Umbilical cord (tissue), 1 donor: ENCODE measurements at regions not wholly inside any gene's neighbourhood (a gene's known extent, or its start where the extent isn't known, plus 50 kb on each side); places are given as distances from the start of the nearest gene placed in this dataset.

Experiments used
- DNase-seq: peaks from one replicate; pipeline ENCODE4 v3.0.0-alpha.2; 2015; ENCODE audit warnings: low spot score

DNA sequence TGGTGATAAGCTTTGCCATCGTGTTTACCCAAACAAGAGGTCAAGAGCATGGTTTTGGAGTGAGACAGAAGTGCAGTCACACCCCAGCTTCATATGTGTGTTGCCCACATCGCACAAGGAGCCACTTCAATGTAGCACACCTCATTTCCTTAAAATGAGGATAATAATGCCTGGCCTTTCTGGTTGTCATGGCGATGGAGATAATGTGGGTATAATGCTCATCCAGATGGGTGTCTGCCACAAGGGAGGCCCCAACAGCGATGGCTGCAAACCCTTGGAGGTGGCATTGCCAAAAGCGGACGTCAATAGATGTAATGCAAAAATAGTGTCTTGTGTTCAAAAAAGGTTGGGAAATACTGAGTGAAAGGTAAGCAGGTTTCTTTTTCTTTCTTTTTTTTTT, 83.1 kb upstream of the AJAP1 start:
- DNase-seq, result no peak

DNA sequence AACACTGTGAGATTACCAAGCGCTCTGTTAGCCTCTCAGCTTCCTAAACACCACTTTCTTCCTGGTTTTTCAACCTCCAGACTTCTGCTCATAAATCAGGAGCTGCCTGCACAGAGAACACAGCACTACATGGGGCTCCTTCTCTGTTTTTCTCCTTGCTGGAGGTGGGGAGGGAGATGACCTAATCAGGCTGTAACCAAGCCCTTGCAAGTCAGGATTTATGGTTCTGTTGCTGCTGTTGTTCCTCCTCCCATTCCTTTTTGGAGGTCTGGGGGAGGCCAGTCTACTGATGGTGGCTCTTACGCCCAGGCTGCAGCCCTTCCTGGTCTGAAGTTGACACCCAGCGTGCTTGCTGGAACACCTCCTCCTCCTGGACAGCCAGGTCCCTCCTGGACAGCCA, 80.9 kb upstream of the AJAP1 start:
- DNase-seq, result no peak

DNA sequence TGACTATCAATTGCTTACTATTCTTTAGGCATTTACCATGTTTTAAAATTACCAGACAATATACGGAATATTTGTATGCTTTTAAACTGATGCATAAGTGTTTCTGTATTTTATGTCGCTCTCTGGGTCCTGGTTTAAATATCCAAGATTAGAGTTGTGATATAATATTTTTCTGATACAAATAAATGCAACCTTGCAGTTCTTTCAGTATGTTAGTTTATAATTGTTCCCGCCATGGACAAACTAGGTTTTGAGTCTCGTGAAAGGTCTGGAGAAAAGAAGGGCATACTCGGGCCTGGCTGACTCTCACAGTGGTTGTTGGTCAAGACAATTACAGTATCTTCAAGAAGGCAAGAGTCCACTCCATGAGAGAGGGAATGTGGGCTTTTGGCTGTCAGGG, 72.6 kb upstream of the AJAP1 start:
- no peak for DNase-seq

DNA sequence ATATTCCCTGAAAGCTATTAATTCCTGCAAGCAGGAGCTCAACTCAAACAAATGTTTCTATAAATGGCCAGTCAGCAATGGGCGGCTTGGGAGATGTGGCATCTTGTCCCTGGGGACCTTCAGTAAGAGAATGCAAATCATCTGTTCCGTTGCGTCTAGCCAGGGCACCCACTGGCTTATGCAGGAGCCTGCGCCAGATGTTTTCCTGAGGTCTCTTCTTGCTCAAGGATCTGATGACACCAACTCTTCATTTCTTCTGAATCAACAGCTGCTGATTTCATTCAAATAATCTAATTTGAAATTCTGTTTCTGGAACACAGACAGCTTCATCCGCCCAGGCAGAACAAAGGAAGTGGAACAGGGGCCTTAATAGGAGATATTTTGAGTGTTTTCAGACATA, 70.0 kb upstream of the AJAP1 start:
- DNase-seq, result no peak

DNA sequence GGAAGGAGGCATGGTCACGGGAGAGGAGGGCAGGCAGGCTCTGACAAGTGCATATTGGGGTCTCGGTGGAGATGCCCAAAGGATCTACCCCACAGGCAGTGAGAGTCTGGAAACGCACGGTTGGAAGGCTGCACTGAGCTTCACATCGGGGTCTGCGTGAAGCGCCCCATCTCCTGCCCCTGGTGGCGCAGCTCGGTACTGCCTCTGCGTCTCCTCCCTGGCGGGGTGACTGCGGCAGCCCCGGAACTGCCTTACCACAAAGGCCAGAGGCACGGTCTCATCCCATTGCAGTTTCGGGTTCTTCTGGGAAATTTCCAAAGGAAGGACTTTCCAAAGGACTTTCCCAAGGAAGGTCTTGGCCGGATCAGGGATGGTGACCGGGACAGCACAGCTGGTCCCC, 69.2 kb upstream of the AJAP1 start:
- DNase-seq, result no peak

DNA sequence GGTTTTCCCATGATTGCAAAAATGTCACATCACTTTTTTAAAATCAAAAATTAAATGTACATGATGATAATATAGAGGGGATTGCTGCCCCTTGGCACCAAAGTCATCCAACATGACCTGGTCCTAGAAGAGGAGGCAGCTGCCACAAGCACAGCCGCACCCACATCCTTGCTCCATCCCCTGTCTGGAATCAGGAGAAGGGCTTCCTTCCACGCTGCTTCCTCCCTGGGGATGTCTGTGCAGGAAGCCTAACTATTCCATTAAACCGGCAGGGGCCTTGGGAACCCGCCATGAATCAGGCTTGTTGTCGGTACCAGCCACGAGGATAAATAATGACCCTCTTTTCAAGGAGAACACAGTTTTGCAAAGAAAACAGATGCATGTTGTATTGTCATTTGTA, 68.7 kb upstream of the AJAP1 start:
- DNase-seq, result no peak

DNA sequence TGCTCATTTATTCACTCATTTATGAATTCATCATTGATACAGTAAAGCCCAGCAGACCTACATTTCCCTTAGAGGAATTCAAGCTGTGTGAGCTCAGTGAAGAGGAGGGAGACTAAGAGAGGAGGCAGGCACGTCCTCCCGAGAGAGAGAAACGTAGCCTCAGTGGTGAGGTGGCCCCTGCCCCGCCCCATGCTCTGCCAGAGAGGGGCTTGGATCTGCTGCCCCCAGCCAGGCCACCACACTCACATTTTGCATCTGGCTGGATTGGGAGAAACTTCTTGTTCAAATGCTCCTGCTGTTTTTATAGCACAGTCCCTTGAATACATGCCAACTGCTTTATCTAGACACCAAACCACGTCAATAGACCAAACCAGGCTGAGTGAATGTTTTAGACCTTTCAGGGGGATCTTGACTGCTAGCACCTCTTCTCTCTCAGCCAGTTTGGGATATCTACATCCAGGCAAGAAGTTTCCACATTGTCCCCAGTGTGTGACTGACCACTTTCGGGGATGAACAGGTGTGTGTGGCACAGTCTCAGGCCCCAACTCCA, 67.7 kb upstream of the AJAP1 start:
- DNase-seq, result no peak

DNA sequence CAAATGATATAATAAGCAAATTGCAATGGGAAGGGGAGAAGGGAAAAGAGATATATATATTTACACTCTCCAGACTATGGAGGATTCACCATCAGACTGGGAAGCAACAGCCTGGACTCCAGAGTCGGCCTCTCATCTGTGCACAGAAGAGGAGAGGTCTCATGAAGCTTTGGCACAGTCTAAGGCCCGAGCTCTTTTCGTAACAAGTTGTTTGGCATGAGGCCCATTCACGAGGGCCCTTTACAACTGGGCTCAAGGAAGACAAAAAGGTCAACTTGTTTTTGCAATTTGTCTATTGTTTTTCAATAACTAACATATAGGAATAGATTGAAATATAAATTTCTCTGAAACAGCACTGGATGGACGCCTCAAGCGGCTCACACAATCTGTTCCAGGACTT, 66.7 kb upstream of the AJAP1 start:
- no peak for DNase-seq

DNA sequence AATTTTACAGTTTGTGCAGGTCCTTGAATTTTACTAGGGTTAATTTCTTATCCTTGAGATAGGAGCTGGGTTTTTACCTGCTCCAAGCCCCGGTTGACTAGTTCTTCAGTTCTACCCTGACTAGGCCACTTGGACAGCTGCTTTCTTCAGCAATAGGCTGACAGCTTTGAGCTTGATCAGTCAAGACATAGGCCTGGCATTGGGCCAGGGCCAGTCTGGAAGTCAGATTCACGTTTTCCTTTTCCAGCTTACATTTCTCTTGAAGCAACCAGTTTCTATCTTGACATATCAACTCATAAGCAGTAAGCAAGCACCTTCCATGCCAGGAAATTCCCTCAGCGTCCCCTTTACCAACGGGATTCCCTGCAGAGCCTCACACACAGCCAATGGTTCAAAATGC, 63.7 kb upstream of the AJAP1 start:
- DNase-seq, result no peak

DNA sequence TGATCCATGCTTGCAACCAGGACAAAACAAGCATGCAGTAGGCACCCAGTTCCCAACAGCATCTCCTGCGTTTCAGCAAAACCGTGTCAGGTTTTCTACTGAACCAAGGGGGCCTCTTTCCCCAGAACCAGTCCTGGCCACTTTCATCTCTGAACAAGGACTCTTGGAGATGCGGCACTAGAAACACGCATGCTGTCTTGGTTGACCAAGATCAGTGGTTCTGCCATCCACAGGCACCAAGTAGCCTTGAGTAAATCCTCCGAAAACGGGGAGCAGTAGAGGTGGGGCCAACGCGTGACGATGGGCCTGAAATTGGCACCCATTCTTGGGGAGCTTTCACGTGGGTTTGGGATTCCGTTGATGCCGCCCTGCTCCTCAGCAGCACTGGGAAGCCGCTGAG, 62.5 kb upstream of the AJAP1 start:
- no peak for DNase-seq

DNA sequence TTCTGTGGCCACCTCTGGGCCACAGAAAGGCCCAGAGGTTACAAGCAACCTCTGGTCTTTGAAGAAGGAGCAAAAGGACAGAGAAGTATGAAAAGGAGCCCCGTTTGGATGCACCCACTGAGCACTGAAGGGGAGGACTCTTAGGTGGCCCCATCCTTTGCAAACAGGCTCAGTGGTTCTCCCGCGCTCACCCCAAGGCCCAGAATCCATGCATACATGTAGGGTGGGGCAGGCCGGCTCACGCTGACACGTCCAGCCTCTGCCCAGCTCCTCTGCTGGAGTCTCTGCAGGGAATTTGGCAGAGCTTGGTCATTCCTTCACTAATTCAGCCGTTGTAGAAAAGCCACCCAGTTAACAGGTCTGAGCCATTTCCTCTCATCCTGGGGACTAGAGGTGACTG, 61.3 kb upstream of the AJAP1 start:
- no peak for DNase-seq

DNA sequence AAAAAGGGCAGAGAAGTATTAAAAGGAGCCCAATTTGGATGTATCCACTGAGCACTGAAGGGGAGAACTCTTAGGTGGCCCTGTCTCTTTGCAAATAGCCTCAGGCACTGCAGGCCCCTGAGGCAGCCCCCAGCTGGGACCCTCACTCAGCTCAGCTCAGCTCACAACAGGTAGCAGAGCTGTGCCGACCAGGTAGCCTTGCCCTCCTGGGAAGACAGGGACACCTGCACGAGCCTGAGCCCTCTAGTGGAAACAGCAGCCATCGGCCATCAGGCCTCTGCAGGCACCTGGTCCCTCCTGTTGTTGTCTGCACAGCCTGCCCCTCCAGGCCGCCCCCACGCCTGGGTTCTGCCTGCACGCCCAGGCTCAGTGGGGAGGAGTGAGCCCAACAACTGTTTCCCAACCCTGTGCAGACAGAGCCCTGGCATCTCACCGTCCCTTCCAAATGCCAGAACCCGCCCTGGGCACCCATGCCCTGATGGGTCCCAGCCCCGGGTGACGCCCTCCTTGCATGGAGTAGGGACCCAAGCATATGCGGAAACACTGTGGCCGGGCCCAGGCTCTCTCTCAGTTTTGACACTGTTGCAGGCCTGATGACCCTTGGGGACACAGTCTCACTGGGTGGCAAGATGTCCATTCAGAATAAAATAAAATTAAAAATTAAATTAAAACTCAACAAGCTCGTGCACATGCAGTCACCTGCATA, 60.0 kb upstream of the AJAP1 start:
- no peak for DNase-seq

DNA sequence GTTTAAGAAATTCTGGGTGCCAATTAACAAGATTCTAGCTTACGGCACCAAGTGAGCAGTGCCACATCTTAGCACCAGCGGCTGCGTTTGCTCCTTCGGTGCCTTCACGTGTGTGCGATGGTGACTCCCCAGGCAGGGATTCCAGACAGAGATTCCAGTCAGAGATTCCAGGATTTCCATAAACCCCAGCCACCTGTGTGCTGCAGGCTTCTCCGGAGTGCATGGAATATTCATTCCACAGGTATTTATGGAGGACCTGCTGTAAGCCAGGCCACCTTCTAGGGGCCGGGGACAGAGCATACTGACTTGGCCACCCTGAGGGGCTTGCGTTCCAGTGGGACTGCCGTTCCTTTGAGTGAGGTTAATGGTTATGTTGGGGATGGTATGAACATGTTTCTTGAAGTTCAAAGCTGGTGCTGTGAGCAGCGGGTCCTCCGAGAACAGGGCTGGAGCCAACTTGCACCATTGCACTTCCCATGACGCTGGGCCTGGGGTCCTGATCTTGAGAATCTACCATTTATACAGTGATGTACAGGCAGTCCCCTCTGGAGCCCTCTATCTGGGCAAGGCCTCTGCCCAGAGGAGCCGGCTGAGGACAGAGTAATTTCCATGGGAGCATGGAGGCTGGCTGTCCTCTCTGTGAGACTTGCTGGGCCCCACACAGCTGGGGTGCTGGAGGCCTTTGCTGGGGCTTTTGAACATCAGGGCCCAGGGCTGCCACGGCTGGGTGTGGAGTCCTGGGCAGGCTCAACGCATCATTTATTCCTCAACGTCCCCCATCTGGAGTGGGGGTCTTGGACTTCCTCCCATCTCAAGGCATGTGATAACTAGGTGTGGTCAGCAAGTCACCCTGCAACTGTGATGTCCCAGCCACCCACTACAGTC, 58.8 kb upstream of the AJAP1 start:
- no peak for DNase-seq

DNA sequence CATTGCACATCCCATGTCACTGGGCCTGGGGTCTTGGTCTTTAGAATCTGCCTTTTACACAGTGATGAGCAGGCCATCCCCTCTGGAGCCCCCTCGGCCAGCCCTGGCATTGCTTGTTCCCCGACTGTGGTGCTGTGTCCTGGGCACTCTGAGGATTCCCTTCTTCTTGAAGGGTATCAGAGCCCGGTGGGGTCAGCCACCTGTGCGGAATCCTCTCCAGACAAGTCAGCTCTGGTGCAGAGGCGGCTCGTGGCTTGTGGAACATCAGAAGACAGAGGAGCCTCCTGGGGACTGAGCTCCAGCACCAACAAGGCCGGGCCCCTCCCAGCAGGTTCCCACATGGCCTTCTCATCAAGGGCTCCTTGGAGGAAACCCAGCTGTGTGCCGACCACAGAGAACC, 57.9 kb upstream of the AJAP1 start:
- no peak for DNase-seq

DNA sequence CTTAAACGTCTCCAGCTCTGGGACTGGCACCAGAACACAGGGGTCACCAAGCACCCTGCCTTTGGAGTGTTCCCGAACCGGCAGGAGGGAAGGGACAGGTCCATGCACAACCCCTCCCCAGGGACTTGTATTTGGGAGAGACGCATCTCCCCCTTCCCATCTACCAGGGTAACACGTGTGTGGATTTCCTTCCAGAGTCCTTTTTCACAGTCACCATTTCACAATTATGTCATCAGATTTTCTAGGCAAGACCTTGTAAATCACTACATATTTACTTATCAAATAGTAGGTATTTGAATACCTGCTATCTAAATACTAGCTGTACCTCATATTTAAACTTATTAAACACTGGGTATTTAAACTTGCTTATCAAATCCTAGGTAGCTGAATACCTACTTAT, 57.4 kb upstream of the AJAP1 start:
- DNase-seq, result no peak

DNA sequence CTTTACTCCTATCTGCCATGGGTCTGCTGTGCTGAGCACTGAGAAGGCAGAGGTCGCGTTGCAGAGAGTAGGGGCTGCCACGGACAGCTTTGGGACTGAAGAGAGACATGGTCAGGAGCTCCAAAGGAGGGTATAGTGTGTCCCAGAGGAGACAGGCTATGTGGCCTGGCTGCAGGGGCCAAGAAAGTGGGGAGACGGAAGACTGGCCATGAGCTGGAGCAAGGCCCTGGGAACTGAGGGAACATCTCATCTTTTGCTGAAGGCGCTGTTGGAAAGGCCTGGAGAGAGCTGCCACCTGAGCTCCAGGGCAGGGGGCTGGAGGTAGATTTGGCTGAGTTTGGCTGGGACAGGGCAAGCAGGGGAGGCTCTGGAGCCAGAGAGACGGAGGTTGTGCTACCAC, 55.8 kb upstream of the AJAP1 start:
- no peak for DNase-seq

DNA sequence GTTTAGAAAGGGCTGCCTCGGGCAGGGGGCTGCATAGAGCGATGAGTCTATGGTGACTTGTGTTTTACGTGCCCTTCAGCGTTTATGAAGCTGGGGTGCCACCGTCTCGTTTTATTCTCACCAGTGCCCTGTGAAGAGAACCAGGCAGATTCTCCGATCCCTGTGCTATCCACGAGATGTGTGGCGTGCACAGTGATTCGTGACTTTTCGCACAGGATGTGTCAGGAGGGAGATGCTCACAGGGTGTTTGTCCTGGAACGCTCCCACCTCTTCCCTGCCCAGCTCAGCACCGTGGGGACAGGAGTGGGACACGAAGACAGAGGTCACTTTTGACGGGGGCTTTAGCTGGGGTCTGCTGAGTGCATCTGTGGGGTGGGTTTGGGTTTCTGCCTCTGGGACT, 54.9 kb upstream of the AJAP1 start:
- DNase-seq, result no peak

DNA sequence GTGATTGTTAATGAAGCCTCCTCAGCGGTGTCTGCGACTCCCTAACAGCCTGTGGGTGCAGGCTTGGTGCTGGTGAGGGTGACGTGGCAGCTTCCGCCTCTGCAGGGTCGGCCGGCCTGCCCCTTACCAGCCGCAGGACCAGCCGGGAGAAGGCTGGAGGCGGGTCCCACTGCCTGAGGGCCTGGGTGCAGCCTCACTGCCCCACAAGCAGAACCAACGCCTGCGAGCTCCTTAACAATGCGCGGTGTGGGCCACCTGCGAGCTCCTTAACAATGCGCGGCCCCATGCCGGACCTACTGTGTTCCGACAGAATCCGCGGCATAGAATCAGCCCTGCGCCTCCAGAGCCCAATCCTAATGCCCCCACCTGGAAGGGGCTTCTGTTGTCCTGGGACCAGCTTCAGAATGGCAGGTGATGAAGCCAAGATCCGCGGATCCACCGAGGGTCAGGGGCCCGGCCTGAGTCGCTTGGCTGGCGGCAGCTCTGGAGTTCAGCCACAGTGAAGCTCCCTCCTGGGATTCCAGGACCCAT, 54.4 kb upstream of the AJAP1 start:
- no peak for DNase-seq

DNA sequence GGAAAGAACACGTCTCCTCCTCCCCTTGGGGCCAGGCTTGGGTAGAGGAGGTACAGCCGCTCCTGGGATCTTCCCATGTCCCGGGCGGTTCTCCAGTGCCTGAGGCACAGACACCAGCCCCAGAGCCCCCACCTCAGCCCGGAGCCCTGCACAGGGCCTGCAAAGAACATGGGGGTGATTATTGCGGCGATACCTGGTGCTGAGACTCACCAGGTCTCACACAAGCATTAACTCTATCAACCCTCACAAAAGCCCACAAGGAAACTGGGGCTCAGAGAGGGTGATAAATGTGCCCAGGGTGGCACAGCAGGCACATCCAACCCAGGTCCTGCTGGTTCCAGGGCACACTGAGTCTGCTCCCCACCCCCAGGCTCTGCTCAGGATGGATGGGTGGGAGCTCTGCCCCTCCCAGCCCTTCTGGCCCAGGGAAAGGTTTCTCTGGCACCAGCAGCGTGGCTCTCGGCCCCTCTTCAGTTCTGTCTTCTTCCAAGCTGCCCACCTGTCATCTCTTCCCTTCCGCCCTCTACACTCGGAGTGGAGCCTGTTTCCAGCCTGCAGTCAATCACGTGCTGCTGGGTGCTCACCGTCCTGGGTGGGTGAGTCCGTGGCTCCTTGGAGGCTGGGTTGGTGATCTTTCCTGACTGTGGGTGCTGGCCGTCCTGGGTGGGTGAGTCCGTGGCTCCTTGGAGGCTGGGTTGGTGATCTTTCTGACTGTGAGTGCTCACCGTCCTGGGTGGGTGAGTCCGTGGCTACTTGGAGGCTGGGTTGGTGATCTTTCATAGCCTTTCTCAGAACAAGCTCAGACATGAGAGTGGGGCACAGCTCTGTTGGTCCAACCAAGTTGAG, 53.6 kb upstream of the AJAP1 start:
- no peak for DNase-seq

DNA sequence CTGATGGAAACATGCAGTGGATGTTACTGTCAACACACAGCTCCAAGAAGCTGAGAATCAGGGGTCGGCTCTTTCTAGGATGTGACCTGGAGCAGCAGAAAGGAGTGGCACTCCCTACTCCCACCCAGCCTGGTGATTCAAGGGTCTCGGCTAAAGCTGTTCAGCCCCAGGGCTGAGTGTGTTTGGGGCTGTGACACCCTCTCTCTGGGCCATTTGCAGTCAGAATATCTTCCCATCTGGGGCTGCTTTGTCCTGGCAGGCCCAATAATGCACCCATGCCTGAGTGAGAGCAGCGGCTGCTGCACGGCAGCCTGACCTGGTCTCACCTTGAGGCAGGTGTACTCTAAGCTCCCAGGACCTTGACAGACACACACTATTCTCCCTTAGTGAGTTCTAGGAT, 52.5 kb upstream of the AJAP1 start:
- no peak for DNase-seq

DNA sequence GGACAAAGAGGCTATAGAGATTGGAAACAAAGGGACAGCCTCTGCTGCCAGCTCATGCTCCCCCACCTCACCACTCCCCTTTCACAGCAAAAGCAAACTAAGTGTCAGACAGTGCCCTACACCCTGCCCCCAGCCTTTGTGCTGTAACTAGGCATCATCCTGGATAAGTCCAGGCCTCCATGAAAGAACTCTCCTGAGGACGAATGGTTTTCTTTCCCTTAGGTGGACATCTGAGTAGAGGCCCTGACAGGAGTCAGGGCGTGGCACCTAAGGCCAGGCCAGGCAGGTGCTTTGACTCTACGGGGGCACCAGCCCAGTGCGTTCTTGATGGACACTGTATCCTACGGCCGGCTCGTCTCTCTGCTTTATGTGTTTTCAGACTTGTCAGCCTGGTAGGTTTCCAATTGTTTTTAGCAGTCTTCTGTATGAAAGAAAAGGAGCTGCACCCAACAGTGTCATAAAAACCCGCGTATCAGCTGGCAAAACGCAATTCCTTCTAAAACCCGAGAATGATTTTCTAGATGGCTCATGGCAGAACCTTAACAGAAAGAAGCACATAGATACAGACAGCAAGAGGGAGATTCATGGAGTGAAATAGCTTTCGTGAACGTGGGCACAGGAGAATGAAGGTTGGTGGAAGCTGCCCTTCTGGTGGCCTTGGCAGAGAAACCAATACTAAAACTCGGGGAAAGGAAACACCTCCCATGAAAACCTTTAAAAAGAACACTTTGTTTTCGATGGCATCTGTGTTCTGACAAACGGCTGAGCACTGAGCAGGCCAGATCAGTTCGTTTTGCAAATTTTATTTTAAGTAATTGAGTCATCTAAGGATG, 51.7 kb upstream of the AJAP1 start:
- DNase-seq, result no peak
